HG03571 (cell line): ENCODE measurements at regions not wholly inside any gene's neighbourhood (a gene's known extent, or its start where the extent isn't known, plus 50 kb on each side); places are given as distances from the start of the nearest gene placed in this dataset.
"Not testable (repeated sequence)": the region's sequence is repeated elsewhere in the genome, so short reads cannot be mapped to it uniquely, and the experiment has no call there.

Experiments used
- ATAC-seq: cut with Tn5 transposase; IDR thresholded peaks from one replicate; pipeline ENCODE4 v1.9.1; 2021; ENCODE audit not compliant: unreplicated experiment

GRCh38 chrX:39030636-39031035 lies 229.4 kb downstream of the MID1IP1 start:
- no peak for ATAC-seq

GRCh38 chrX:39039890-39040289 lies 238.6 kb downstream of the MID1IP1 start:
- ATAC-seq, result no peak

- ATAC-seq, result no peak
These were observed 242.7 kb downstream of the MID1IP1 start for GRCh38 chrX:39043838-39044550.

DNA sequence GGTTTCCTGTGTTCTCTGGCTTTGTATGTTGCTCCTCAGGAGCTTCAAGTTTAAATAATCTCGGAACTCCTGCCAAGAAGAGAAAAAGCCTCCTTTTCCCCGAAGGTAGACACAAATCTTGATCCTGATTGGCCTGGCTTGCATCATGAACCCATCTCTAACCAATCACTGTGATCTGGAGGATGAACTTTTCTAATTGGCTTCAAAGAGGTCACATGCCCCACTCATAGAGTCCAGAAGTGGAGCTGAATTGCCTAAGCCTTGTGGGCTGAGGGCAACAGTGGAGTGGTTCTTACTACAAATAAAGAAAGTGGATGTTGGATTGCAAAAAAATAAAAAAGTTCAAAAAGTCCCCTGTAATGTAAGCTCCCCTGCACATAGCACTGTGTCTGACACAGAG lies 245.9 kb downstream of the MID1IP1 start:
- no peak for ATAC-seq

- ATAC-seq, result no peak
These were observed 248.7 kb downstream of the MID1IP1 start for GRCh38 chrX:39049975-39050374.

- ATAC-seq, result no peak
These were observed 249.2 kb downstream of the MID1IP1 start for GRCh38 chrX:39050427-39050826.

- ATAC-seq, result no peak
These were observed 251.5 kb downstream of the MID1IP1 start for GRCh38 chrX:39052751-39053150.

DNA sequence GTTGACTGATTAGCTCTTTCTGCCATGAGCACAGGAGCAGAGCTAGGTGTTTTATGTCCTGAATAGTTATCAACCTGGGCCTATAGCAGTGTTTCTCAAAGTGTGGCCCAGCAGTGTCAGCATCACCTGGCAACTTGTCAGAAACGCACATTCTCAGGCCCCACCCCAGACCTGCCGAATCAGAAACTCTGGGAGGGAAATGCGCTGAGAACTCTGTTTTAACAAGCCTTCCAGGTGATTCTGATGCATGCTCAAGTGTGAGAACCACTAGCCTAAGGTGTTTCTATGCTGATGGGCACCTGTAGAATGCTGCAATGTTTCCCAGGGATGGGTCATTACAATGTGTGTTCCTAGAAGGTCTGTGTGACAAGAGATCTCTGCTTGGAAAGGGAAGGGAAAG lies 257.5 kb downstream of the MID1IP1 start:
- no peak for ATAC-seq

- no peak for ATAC-seq
These were observed 258.6 kb downstream of the MID1IP1 start for GRCh38 chrX:39059866-39060265.

DNA sequence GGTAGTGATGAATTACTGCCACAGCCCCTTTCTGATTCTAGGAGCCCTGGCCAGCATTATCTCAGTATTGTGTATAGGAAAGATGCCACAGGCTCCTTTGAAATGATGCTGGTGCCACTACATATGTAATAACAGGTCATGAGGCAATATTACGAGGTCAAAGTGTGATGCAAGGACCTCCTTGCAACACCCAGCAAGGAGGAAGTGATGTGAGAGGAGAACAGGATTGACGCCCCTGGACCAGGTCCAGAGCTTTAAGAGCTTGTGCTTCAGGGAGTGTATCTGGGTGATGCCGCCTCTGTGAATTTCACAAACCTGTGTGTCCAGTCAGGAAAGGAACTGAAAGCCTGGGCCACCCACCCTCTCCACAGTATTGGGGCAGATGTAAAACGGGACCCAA lies 261.8 kb downstream of the MID1IP1 start:
- ATAC-seq, result no peak

DNA sequence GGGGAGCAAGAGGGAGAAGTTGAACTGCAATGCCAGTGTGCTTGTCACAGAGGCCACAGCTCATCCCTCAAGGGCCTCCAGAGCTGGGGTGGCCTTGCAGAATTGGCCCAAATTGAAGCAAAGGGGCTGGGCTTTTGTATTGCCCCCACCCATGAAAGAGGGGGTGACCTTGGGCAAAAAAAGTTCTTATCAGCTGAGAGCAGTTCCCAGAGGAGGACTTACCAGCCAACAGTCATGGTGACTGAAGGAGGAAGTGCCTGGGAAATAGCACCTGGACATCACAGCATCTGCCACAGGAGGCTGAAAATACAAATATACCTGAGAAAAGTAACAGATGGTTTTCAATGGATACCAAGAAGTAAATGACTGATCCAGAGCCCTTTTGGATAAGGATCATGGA lies 262.4 kb downstream of the MID1IP1 start:
- no peak for ATAC-seq

- ATAC-seq, result no peak
These were observed 264.0 kb downstream of the MID1IP1 start for GRCh38 chrX:39065051-39065871.

DNA sequence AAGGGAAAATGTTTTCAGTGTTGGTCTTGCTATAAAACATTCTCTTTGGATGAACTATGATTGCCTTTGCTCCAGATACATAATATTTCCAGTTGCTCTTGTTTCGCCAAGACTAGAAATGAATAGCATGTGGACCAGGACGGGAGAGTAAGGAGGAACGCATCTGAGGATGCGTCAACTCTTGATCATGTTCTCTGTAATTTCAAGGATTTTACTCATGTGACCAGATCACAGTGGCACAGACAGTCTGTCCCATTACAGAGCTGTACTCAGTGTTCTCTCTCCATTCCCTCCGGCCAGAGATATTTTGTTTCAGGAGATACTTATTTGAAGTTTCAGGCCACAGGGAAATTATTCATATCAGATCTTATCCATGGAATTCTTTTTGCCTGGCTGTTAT lies 266.6 kb downstream of the MID1IP1 start:
- ATAC-seq, result no peak

GRCh38 chrX:39068634-39069033 lies 267.4 kb downstream of the MID1IP1 start:
- ATAC-seq, result not testable (repeated sequence)

DNA sequence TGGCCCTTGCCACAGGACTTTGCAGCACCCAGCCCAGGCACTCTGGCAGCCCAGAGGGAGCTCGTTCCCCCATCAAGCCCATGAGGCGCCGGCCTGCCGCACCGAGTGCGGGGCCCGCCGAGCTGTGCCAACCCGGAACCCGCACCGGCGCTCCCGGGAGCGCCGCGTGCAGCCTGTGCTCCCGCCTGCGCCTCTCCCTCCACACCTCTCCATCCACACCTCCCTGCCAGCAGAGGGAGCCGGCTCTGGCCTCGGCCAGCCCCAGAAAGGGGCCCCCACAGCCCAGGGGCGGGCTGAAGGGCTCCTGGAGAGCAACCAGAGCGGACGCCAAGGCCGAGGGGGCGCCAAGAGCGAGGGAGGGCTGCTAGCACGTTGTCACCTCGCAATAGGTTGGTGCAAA lies 268.8 kb downstream of the MID1IP1 start:
- no peak for ATAC-seq

GRCh38 chrX:39073131-39073530 lies 271.9 kb downstream of the MID1IP1 start:
- no peak for ATAC-seq

DNA sequence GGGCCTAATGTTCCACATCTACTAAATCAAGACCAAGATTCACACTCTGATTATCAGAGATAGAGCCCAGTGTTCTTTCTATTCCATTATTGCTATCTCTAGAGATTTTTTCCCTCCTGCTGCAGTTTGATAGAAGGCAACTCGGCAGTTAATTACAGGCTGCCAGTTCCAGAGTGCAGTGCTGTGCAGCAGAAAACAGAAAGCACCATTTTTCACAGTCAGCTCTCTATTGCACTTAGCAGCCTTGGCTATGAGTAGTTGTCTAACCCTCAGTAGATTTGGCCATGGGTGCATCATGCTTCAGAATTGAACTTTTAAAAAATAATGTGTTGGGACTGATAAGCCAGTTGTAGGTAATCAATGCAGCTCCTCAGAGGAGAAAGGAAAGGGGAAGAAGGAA lies 295.3 kb downstream of the MID1IP1 start:
- no peak for ATAC-seq

GRCh38 chrX:39104745-39105144 lies 303.5 kb downstream of the MID1IP1 start:
- ATAC-seq, result no peak

- ATAC-seq, result no peak
These were observed 310.9 kb downstream of the MID1IP1 start for GRCh38 chrX:39112143-39112542.

- no peak for ATAC-seq
These were observed 313.9 kb downstream of the MID1IP1 start for GRCh38 chrX:39115166-39115565.

- ATAC-seq, result no peak
These were observed 315.8 kb downstream of the MID1IP1 start for GRCh38 chrX:39117101-39117500.

- no peak for ATAC-seq
These were observed 320.6 kb downstream of the MID1IP1 start for GRCh38 chrX:39121903-39122302.
